HG02678 (cell line): ENCODE measurements at regions not wholly inside any gene's neighbourhood (a gene's known extent, or its start where the extent isn't known, plus 50 kb on each side); places are given as distances from the start of the nearest gene placed in this dataset.

ENCODE experiments used
- ATAC-seq: cut with Tn5 transposase; IDR thresholded peaks from one replicate; pipeline ENCODE4 v1.9.1; 2021; ENCODE audit warnings: mild to moderate bottlenecking, moderate library complexity; ENCODE audit not compliant: unreplicated experiment

DNA sequence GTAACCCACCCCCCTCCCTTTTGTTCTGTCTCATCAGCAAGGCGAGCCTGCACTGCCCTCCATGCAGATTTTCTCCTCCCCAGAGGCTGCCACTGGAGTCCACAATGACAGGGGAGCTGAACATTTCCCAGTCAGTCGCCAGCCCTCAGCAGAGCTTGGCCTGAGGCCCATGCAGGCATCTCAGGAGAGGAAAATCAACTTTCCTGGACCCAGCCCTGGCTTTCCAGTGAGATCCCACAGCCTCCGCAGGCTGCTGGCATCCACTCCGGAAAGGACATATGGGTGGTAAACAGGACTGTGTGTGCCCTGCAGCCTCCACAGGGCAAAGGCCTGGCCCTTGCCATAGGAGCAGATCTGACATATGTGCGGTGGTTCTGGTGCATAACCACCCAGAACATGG lies 253.8 kb downstream of the TNS1 start:
- ATAC-seq, result no peak

DNA sequence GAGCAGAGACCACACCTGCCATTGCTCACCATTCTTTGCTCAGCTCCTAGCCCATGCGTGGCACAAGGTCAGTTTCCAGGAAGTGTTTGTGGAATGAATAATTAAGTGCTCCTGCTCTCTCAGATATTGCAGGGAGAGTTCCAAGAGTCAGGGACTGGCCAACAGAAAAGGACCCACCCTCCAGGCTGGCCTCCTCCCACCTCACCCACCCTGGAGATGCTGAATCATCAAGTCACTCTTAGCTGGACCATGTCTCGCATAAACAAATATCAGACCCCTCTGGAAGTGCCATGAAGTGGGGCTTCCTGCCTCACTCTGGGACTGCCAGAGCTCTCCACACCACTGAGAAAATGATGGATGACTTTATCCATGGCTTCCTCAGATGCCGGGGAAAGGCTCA lies 256.0 kb downstream of the TNS1 start:
- ATAC-seq, result no peak

- no peak for ATAC-seq
Measured at GRCh38 chr2:217743966-217744761, 258.6 kb downstream of the TNS1 start.

DNA sequence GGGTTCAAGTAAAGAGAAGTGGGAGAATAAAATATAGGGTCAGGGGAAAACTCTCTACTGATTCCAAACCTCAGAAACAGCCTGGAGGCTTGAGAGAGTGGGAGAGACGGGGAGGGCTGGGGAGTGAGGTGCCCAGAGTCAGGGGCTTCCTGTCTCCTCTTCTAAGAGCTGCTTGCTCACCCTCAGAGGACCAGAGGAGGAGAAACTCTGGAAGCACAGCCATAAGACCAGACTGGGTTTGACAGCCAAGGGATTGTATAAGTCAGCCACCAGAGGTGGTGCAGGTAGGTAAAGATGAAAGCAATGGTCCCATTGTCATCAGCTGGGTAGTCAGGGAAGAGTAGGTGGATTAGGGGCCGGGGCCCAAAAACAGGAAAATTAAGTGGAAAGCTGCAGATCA lies 259.4 kb downstream of the TNS1 start:
- no peak for ATAC-seq

- ATAC-seq, result no peak
Measured at GRCh38 chr2:217742841-217743240, 260.0 kb downstream of the TNS1 start.

GRCh38 chr2:217742276-217742675 lies 260.5 kb downstream of the TNS1 start:
- no peak for ATAC-seq

DNA sequence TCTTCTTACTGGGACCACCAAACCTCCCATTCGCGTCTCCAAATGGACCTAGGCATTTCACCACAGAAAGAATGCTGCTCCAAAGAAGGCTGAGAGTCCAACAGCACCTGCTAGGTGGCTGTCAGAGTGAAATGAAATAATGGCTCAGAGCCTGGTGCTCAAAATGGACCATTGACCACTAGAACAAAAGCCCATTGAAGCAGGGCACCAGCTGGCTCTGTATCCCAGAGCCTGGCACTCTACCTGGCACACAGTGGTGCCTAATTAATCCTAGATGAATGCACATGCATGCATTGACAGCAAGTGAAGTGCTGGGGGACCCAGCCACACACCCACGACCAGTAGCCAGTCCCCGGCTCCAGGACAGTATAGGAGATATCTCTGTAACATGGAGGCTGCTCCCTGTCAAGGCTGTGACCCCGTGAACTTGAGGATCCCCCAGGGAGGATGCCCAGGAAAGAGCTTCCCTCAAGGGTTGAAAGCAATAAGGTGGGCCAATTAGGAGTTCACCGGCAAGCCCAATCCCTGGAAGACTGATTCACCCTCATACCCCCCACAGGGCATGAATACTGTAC lies 261.3 kb downstream of the TNS1 start:
- no peak for ATAC-seq

DNA sequence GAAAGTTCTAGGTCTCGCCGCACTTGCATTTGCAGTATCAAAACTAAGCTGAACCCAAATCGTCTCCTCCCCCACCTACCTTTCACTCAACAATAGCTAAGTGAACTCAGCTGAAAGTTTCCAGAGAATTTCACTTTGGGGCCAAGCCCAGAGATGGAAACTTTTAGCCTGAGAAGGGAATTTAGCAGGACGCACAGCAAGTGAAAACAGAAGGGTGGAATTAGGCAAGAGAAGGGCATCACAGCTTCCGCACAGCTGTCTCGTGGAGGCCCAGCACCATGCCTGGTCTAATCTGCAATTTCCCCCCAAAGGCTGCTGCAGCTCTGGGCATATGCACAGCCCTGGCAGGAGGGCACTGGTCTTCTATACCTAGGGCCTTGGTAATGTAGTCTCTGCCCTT lies 262.0 kb downstream of the TNS1 start:
- no peak for ATAC-seq

GRCh38 chr2:217740178-217740577 lies 262.6 kb downstream of the TNS1 start:
- ATAC-seq, result no peak

DNA sequence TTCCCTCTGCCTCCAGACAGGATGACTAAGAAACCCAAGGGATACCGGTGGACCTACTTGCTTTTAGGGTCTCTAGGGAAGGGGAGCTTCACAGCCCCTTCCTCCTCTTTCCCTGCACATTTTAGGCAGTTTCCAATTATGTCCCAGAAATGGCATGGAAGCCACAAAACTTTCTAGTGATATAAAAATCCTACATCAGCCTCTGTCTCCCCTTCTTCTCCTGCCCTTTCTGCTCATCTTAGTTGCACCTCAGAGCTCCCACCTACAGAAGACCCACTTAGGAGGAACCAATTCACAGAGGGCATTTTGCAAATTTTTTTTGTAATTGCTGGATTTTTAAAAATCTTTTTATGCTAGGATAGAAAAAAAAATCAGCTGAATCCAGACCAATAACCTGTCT lies 263.1 kb downstream of the TNS1 start:
- ATAC-seq, result no peak

DNA sequence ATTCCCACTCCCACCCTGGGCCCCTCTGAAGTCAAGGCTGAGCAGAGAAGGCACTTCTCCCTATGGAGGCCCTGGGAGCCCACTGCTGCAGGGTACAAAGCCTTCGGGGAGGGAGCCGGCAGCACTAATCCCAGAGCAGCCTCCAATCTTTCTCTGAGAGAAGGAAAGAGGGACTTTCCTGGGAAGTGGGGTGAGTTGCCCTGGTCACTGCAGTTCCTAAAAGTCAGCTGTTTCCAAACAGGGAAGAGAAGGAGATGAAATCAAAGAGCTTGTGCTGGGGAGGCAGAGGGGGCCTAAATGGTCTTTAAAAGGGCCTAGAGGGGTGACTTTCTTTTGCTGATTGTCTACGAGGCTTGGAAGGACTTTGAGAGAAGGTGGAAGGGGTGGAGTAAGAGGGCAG lies 264.7 kb downstream of the TNS1 start:
- ATAC-seq, result no peak

- no peak for ATAC-seq
Measured at GRCh38 chr2:217736776-217737550, 265.8 kb downstream of the TNS1 start.

DNA sequence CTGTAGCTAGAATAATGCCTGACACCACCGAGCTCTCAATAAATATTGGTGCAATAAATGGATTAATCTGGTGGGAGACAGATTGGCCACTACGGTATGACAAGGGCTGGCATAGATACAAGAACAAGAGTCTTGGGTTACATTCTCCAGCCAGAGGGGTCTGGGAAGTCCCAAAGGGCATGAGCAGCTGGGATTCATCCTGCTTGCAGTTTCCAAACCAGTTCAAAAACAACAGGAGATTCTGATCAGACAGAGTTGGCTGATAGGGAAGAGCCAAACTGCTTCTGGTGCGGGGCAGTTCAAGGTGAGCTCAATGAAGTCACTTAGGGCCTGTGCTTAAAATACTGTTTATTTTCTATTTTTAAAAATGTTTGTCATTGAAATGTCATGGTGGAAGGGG lies 266.9 kb downstream of the TNS1 start:
- ATAC-seq, result no peak

DNA sequence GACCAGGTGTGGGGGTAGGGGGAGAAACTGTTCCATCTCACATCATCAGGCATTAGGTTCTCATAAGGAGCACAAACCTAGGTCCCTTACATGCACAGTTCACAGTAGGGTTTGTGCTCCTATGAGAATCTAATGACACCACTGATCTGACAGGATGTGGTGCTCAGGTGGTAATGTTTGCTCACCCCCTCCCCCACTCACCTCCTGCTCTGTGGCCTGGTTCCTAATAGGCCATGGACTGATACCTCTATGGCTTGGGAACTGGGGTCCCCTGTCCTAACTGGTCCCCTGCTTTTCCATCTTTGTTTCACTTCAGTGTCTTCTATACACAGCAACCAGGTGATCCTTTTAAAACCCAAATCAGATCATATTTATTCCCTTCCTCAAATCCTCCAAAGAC lies 267.8 kb downstream of the TNS1 start:
- ATAC-seq, result no peak

DNA sequence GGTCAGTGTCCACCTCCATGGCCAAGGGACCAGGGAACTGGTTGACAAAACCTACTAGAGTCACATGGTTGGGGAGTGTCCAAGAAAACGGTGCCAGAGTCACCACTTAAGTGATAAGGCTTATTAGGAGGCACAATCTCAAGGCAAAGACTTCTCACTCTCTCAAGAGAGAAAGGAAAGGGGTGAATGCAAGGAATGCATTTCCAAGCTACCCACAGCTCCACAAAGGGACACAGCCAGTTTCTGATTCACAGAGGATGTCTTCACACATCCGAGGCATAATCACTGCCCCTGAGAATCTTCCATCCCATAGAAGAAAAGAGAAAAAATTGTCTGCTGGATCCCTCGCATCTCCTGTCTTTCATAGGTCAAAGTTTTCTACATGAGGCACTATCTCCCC lies 269.3 kb downstream of the TNS1 start:
- no peak for ATAC-seq

GRCh38 chr2:217732992-217733391 lies 269.8 kb downstream of the TNS1 start:
- no peak for ATAC-seq

- no peak for ATAC-seq
Measured at GRCh38 chr2:217731805-217732204, 271.0 kb downstream of the TNS1 start.

DNA sequence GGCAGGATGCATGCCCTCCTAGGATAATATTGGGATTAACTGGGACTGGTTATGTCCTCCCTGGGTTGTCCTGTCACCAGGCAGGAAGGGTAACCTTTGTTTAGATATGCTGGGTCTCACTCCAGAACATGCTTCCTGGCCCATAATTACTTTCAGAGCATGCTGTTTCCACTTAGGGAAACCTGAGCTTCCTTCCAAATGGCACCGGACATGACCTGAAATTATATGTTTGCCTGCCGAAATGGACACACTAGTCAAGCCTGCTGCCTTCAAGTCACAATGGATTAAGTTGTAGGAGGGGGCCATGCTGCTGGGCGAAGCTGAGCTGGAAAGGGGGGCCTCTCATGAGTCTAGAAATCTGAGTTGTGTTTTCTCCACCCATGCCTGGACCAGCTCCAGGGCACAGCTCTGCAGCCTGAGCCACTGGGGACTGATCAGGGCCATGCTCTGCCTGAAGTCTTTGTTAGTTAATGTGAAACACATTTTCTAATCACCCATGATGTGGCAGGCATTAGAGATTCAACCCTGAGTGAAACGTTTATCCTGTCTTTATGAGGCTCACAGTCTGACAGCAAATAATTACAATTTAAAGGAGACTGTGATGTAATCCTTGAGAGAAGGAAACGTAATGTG lies 273.3 kb downstream of the TNS1 start:
- no peak for ATAC-seq

- no peak for ATAC-seq
Measured at GRCh38 chr2:217727801-217728200, 275.0 kb downstream of the TNS1 start.

- ATAC-seq, result no peak
Measured at GRCh38 chr2:217725409-217725808, 277.4 kb downstream of the TNS1 start.

DNA sequence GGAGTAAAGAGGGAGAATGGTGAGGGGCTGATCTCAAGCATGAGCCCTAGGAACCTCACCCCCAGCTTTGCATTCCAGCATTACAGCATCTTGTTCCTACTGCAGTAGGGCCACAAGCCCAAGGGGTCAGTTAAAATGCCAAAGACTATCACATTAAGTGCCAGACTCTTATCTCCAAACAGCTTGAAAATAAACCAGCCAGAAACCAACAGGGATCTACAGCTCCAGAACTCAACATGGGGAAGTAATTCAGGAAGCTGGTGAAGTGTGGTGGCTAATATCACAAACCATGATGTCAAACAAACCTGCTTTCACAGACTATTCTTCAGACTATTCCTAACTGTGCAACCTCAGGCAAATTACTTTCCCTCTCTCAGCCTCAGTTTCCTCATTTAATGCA lies 278.3 kb downstream of the TNS1 start:
- ATAC-seq, result no peak

DNA sequence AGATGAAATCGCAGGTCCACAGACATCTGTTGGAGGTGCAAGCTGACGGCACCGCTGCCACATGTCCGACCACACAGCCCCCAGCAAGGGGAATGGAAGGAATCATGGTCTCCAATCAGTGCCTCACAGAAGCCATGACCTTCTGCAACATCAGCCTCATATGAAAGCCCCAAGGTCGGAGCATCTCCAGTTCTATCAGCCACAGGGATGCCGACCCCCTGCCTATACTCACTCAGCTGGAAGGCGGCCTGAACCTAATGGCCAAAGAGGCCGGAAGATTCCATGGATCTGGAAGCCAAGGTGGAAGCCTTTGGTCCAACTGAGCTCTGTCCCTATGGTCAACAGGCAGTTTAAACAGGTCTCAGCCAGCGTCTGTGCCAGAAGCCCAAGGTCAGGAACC lies 278.8 kb downstream of the TNS1 start:
- no peak for ATAC-seq
